H1 (cell line): ENCODE measurements at regions not wholly inside any gene's neighbourhood (a gene's known extent, or its start where the extent isn't known, plus 50 kb on each side); places are given as distances from the start of the nearest gene placed in this dataset.

ENCODE experiments used
- CTCF ChIA-PET: fragments of 300-600 bp; sonication (Branson Sonifier 250); formaldehyde crosslinking; loops from one replicate; lab custom pipeline; 2021; ENCODE audit not compliant: partially characterized antibody; lab: Charles Lee
- POLR2A ChIA-PET: fragments of 300-600 bp; sonication (Branson Sonifier 250); formaldehyde crosslinking; loops from one replicate; lab custom pipeline; 2021; ENCODE audit warnings: inconsistent platforms; ENCODE audit not compliant: partially characterized antibody; lab: Charles Lee
- DNase-seq, 2 experiments: peaks; one replicate each; pipeline versions ENCODE4 v3.0.0 to v3.0.0-alpha.2; 2010 to 2022; ENCODE audit warnings: low spot score in 2 of 2, low read depth in 1 of 2, mixed read lengths in 1 of 2
- FAIRE-seq: peaks from 2 replicates; lab custom pipeline; 2011; peaks lifted over from hg19 to GRCh38; lab: Jason Lieb, UNC
- H2AFZ ChIP-seq: 2 replicates; pipeline ENCODE4 v1.8.1; 2012; ENCODE audit warnings: low read length, inconsistent platforms
- H2AK5ac ChIP-seq: 2 replicates; pipeline ENCODE4 v1.6.1; 2013; ENCODE audit warnings: low read depth, low read length
- H2BK120ac ChIP-seq: replicated peaks from 2 replicates; pipeline ENCODE3; 2013; ENCODE audit warnings: low read depth, low read length, inconsistent platforms
- H2BK12ac ChIP-seq: 2 replicates; pipeline ENCODE4 v1.6.1; 2013; ENCODE audit warnings: low read depth, low read length
- H2BK15ac ChIP-seq: 2 replicates; pipeline ENCODE4 v1.6.1; 2013; ENCODE audit warnings: low read length
- H2BK20ac ChIP-seq: 2 replicates; pipeline ENCODE4 v1.6.1; 2013; ENCODE audit warnings: low read length
- H2BK5ac ChIP-seq: 2 replicates; pipeline ENCODE4 v1.6.1; 2013; ENCODE audit warnings: low read depth, low read length
- H3K14ac ChIP-seq: 2 replicates; pipeline ENCODE4 v1.6.1; 2013; ENCODE audit warnings: inconsistent platforms; ENCODE audit not compliant: insufficient read length
- H3K18ac ChIP-seq: 2 replicates; pipeline ENCODE4 v1.6.1; 2013; ENCODE audit warnings: low read length; ENCODE audit errors: extremely low read depth
- H3K23ac ChIP-seq: 2 replicates; pipeline ENCODE4 v1.6.1; 2013; ENCODE audit warnings: inconsistent platforms; ENCODE audit not compliant: insufficient read length
- H3K23me2 ChIP-seq: 2 replicates; pipeline ENCODE4 v1.6.1; 2013; ENCODE audit warnings: low read depth, low read length
- H3K27ac ChIP-seq: 2 replicates; pipeline ENCODE4 v1.6.1; 2011; ENCODE audit warnings: low read depth, low read length, inconsistent platforms
- H3K27me3 ChIP-seq, 4 experiments: replicated peaks in 1 of 4; 1 replicate in 1 of 4; 2 replicates in 3 of 4; pipeline versions ENCODE4 v1.6.1 to v1.8.1; 2011 to 2013; ENCODE audit warnings: low read length in 3 of 4, mild to moderate bottlenecking in 3 of 4, inconsistent platforms in 2 of 4, mixed read lengths in 2 of 4, moderate library complexity in 1 of 4; ENCODE audit not compliant: control insufficient read depth in 3 of 4, insufficient read depth in 3 of 4; ENCODE audit errors: extremely low read depth in 1 of 4
- H3K36me3 ChIP-seq, 4 experiments: 2 replicates each; pipeline versions ENCODE4 v1.6.1 to v1.8.1; 2011 to 2013; ENCODE audit warnings: mild to moderate bottlenecking in 4 of 4, low read length in 3 of 4, moderate library complexity in 2 of 4, control low read depth in 1 of 4, inconsistent platforms in 1 of 4; ENCODE audit not compliant: insufficient read depth in 4 of 4, control insufficient read depth in 2 of 4
- H3K4ac ChIP-seq: replicated peaks from 2 replicates; pipeline ENCODE3; 2013; ENCODE audit warnings: low read length, low read depth, mixed read lengths, inconsistent platforms; ENCODE audit not compliant: insufficient read length
- H3K4me1 ChIP-seq, 4 experiments: replicated peaks in 1 of 4; 1 replicate in 1 of 4; 2 replicates in 3 of 4; pipeline versions ENCODE4 v1.6.1 to v1.8.1; 2011 to 2013; ENCODE audit warnings: low read length in 3 of 4, inconsistent platforms in 2 of 4, mixed read lengths in 1 of 4; ENCODE audit not compliant: insufficient read depth in 4 of 4, control insufficient read depth in 3 of 4
- H3K4me2 ChIP-seq, 2 experiments: 2 replicates each; pipeline versions ENCODE4 v1.6.1 to v1.8.1; 2011 to 2013; ENCODE audit warnings: low read depth in 2 of 2, low read length in 2 of 2, control low read depth in 1 of 2, inconsistent platforms in 1 of 2, mild to moderate bottlenecking in 1 of 2; ENCODE audit not compliant: insufficient read depth in 1 of 2
- H3K4me3 ChIP-seq, 4 experiments: fragments of 200-600, 300-600 bp in 1 of 4; sonication (generic), shearing (Covaris generic), sonication (Bioruptor Twin) in 1 of 4; 2 replicates each; pipeline versions ENCODE4 v1.5.1 to v1.8.1; 2011 to 2016; ENCODE audit warnings: low read length in 4 of 4, low read depth in 3 of 4, control low read depth in 2 of 4, inconsistent platforms in 2 of 4, mild to moderate bottlenecking in 2 of 4, mixed read lengths in 1 of 4, moderate library complexity in 1 of 4; ENCODE audit not compliant: insufficient read depth in 2 of 4; ENCODE audit errors: extremely low read depth in 1 of 4
- H3K56ac ChIP-seq: replicated peaks from 2 replicates; pipeline ENCODE3; 2013; ENCODE audit warnings: low read depth, mild to moderate bottlenecking, mixed read lengths, low read length, inconsistent platforms; ENCODE audit not compliant: insufficient read length
- H3K79me1 ChIP-seq: 2 replicates; pipeline ENCODE4 v1.6.1; 2013; ENCODE audit warnings: low read depth, low read length, control low read depth
- H3K79me2 ChIP-seq, 2 experiments: 2 replicates each; pipeline versions ENCODE4 v1.6.1 to v1.8.1; 2012 to 2013; ENCODE audit warnings: low read length in 2 of 2, mild to moderate bottlenecking in 2 of 2, inconsistent platforms in 1 of 2; ENCODE audit not compliant: insufficient read depth in 2 of 2, control insufficient read depth in 1 of 2
- H3K9ac ChIP-seq, 4 experiments: replicated peaks in 1 of 4; 1 replicate in 1 of 4; 2 replicates in 3 of 4; pipeline versions ENCODE4 v1.6.1 to v1.8.1; 2011 to 2013; ENCODE audit warnings: low read depth in 3 of 4, low read length in 3 of 4, control low read depth in 2 of 4, mild to moderate bottlenecking in 2 of 4, moderate library complexity in 2 of 4, inconsistent platforms in 1 of 4; ENCODE audit errors: extremely low read depth in 1 of 4
- H3K9me3 ChIP-seq, 2 experiments: 2 replicates each; pipeline versions ENCODE4 v1.6.1 to v1.8.1; 2012 to 2013; ENCODE audit warnings: mild to moderate bottlenecking in 2 of 2, moderate library complexity in 2 of 2, control low read depth in 1 of 2, inconsistent platforms in 1 of 2, low read depth in 1 of 2, low read length in 1 of 2, mixed read lengths in 1 of 2; ENCODE audit not compliant: insufficient read depth in 2 of 2
- H4K20me1 ChIP-seq, 2 experiments: replicated peaks in 1 of 2; 2 replicates each; pipeline versions ENCODE3 to v1.8.1; 2011 to 2013; ENCODE audit warnings: inconsistent platforms in 2 of 2, low read length in 2 of 2, mild to moderate bottlenecking in 1 of 2; ENCODE audit not compliant: insufficient read depth in 2 of 2, control insufficient read depth in 1 of 2
- H4K5ac ChIP-seq: 2 replicates; pipeline ENCODE4 v1.6.1; 2013; ENCODE audit warnings: low read length, low read depth, mixed read lengths, inconsistent platforms; ENCODE audit not compliant: insufficient read length
- H4K8ac ChIP-seq: 2 replicates; pipeline ENCODE4 v1.8.0; 2013; ENCODE audit warnings: mild to moderate bottlenecking, moderate library complexity, low read length, inconsistent platforms; ENCODE audit not compliant: insufficient read depth; ENCODE audit errors: extremely low read depth
- H4K91ac ChIP-seq: replicated peaks from 2 replicates; pipeline ENCODE3; 2013; ENCODE audit warnings: low read length, mixed read lengths, inconsistent platforms; ENCODE audit not compliant: insufficient read length
- CEBPB ChIP-seq: IDR thresholded peaks from 2 replicates; pipeline ENCODE4 v1.6.1; 2012; ENCODE audit warnings: low read depth, low read length
- CTCF ChIP-seq, 3 experiments: IDR thresholded peaks; 1 replicate in 2 of 3; 2 replicates in 1 of 3; pipeline versions ENCODE4 v1.5.1 to v1.6.1; 2011; ENCODE audit warnings: low read length in 3 of 3, mild to moderate bottlenecking in 3 of 3, inconsistent platforms in 2 of 3, low read depth in 1 of 3, moderate library complexity in 1 of 3; ENCODE audit not compliant: insufficient read depth in 1 of 3; ENCODE audit errors: control extremely low read depth in 1 of 3
- MAFK ChIP-seq: IDR thresholded peaks from 2 replicates; pipeline ENCODE4 v1.6.1; 2012; ENCODE audit warnings: low read depth, mild to moderate bottlenecking, improper control_type of control experiment, low read length
- PHF8 ChIP-seq: fragments of 200-600 bp; sonication (generic); conservative IDR thresholded peaks from 2 replicates; pipeline ENCODE4 v1.7.1; 2012; ENCODE audit warnings: low read depth, mild to moderate bottlenecking, inconsistent platforms, low read length, moderate library complexity
- POLR2A ChIP-seq, 2 experiments: IDR thresholded peaks; 1 replicate in 1 of 2; 2 replicates in 1 of 2; pipeline ENCODE4 v1.6.1; 2011; ENCODE audit warnings: low read depth in 2 of 2, low read length in 2 of 2, mild to moderate bottlenecking in 2 of 2; ENCODE audit errors: control extremely low read depth in 1 of 2
- POU5F1 ChIP-seq: IDR thresholded peaks from 2 replicates; pipeline ENCODE4 v1.6.1; 2011; ENCODE audit warnings: low read depth, mild to moderate bottlenecking, low read length, moderate library complexity
- RAD21 ChIP-seq, 2 experiments: IDR thresholded peaks in 1 of 2; conservative IDR thresholded peaks in 1 of 2; 2 replicates each; pipeline ENCODE4 v1.6.1; 2011; ENCODE audit warnings: low read depth in 2 of 2, low read length in 2 of 2, improper control_type of control experiment in 1 of 2, inconsistent platforms in 1 of 2, mild to moderate bottlenecking in 1 of 2, moderate library complexity in 1 of 2
- SRF ChIP-seq: IDR thresholded peaks from 2 replicates; pipeline ENCODE4 v1.6.1; 2011; ENCODE audit warnings: mild to moderate bottlenecking, low read depth, low read length, moderate library complexity
- TAF7 ChIP-seq: optimal IDR thresholded peaks from 2 replicates; pipeline ENCODE3; 2011; ENCODE audit warnings: low read depth, mild to moderate bottlenecking, inconsistent platforms, low read length, moderate library complexity, borderline replicate concordance
- TCF12 ChIP-seq: IDR thresholded peaks from 2 replicates; pipeline ENCODE4 v1.6.1; 2011; ENCODE audit warnings: low read depth, mild to moderate bottlenecking, low read length
- WGBS, 2 experiments: shearing (Covaris generic) in 1 of 2; methylation state at CpG; one replicate each; pipeline versions ENCODE4 v1.1.6 to v1.1.7; 2013 to 2015; ENCODE audit warnings: low lambda C conversion rate in 2 of 2, mixed read lengths in 2 of 2, inconsistent platforms in 1 of 2, low coverage in 1 of 2, missing lambda C conversion rate in 1 of 2; ENCODE audit not compliant: insufficient replicate concordance in 2 of 2, insufficient coverage in 1 of 2, insufficient read length in 1 of 2; ENCODE audit errors: extremely low coverage in 1 of 2, missing lambda C conversion rate in 1 of 2; 5-methylcytosine and 5-hydroxymethylcytosine counted together

- H3K4ac ChIP-seq = peak overlapping the region; percentile 19
- H2BK120ac ChIP-seq = no peak overlapping the region
- peak overlapping the region; percentile 77; the same call in 1 of the 2 replicates for H2BK20ac ChIP-seq
- ChIA-PET POLR2A (interaction anchor here (0.7 to 1.2 kb wide), 3 partner anchors 12 to 106 kb away, joined by 3 read pairs; no protein-coding TSS in a partner anchor), CTCF (interaction anchor here (1.3 to 3.4 kb wide), 4 partner anchors 14 to 335 kb away, joined by 3 to 13 read pairs (median 8); no protein-coding TSS in a partner anchor)
- H2AFZ ChIP-seq = peak overlapping the region; percentile 86
- no peak overlapping the region for H3K14ac ChIP-seq
- no peaks in the 10 kb centered on the region for H3K27me3 ChIP-seq
- no peak overlapping the region for H3K56ac ChIP-seq
- 0 out of 2 replicates have a peak overlapping the region, but pooled peaks have one; percentile 16 for H2BK15ac ChIP-seq
- 82% methylated on average over 21 of the region's 21 CpGs; no CpG with 5 or more reads in 1 of the 2 experiments for WGBS, 2 experiments
- H4K20me1 ChIP-seq = no peaks in the 10 kb centered on the region
- no peak overlapping the region for H3K27ac ChIP-seq
- no peak overlapping the region for H2AK5ac ChIP-seq
- no peak overlapping the region for H3K9ac ChIP-seq
- H2BK12ac ChIP-seq = peak overlapping the region; percentile 4; the same call in 1 of the 2 replicates
- peaks cover 0 to 10% (median 7%) of the 10 kb centered on the region in 4 experiments; a peak in 6 of 7 replicates for H3K4me1 ChIP-seq
- no peak overlapping the region for H3K23ac ChIP-seq
- no peak overlapping the region for H4K5ac ChIP-seq
- DNase-seq = no peak
- no peaks in the 10 kb centered on the region for H3K36me3 ChIP-seq
- no peaks in the 10 kb centered on the region for H3K79me1 ChIP-seq
- no peak overlapping the region; the same call in none of the 2 replicates for H4K8ac ChIP-seq
- H4K91ac ChIP-seq = peak overlapping the region; percentile 56
- H3K79me2 ChIP-seq = no peaks in the 10 kb centered on the region
- FAIRE-seq = no peak
- no peak overlapping the region for H3K4me2 ChIP-seq
- no peaks in the 10 kb centered on the region for H3K23me2 ChIP-seq
- no peak overlapping the region for H3K18ac ChIP-seq
- H3K4me3 ChIP-seq = no peak overlapping the region
- peak overlapping the region; percentile 74; the same call in 1 of the 2 replicates for H2BK5ac ChIP-seq
- H3K9me3 ChIP-seq = no peaks in the 10 kb centered on the region
- TF ChIP-seq CTCF (IDR thresholded peaks at IDR 0.05; ENCODE audit: control extremely low read depth in 1 of 3, insufficient read depth in 1 of 3, low read depth in 1 of 3, low read length in 3 of 3) (no peak), SRF (no peak), PHF8 (no peak), POLR2A (IDR thresholded peaks at IDR 0.05; ENCODE audit: control extremely low read depth in 1 of 2, low read depth in 2 of 2, low read length in 2 of 2) (no peak), RAD21 (IDR thresholded peaks at IDR 0.05 in 1 of 2, conservative IDR thresholded peaks at IDR 0.05 in 1 of 2; ENCODE audit: low read depth in 2 of 2, low read length in 2 of 2) (no peak), TAF7 (no peak), MAFK (no peak), TCF12 (no peak), POU5F1 (no peak), CEBPB (no peak)
These were observed 92.0 kb upstream of the RAI14 start for GRCh38 chr5:34563931-34564709.
